ENCODE measurements at regions not wholly inside any gene's neighbourhood (a gene's known extent, or its start where the extent isn't known, plus 50 kb on each side); places are given as distances from the start of the nearest gene placed in this dataset.

- H3K4me2 ChIP-seq (ENCODE audit: insufficient read depth in 1 of 2, low read depth in 2 of 2, low read length in 2 of 2) = no peak overlapping the region
- no peak for FAIRE-seq
These were observed 230.9 kb upstream of the SESN3 start for GRCh38 chr11:95461858-95462257.

More at GRCh38 chr11:95461858-95462257, 230.9 kb upstream of the SESN3 start:
- Histone ChIP-seq H4K91ac (replicated peaks; ENCODE audit: insufficient read length, low read length) (no peak overlapping the region), H2BK5ac (ENCODE audit: low read depth, low read length) (no peak overlapping the region), H2AFZ (ENCODE audit: low read length) (no peak overlapping the region), H2BK20ac (ENCODE audit: low read length) (no peak overlapping the region), H3K4me1 (replicated peaks in 1 of 4; ENCODE audit: control insufficient read depth in 3 of 4, insufficient read depth in 4 of 4, low read length in 3 of 4) (no peaks in the 10 kb centered on the region), H3K4me3 (ENCODE audit: extremely low read depth in 1 of 4, insufficient read depth in 2 of 4, low read depth in 3 of 4, low read length in 4 of 4) (no peak overlapping the region), H2BK120ac (replicated peaks; ENCODE audit: low read depth, low read length) (no peak overlapping the region), H3K9me3 (ENCODE audit: insufficient read depth in 2 of 2, low read depth in 1 of 2, low read length in 1 of 2) (no peaks in the 10 kb centered on the region), H2BK12ac (ENCODE audit: low read depth, low read length) (no peak overlapping the region), H3K9ac (replicated peaks in 1 of 4; ENCODE audit: extremely low read depth in 1 of 4, low read depth in 3 of 4, low read length in 3 of 4) (no peak overlapping the region), H3K79me2 (ENCODE audit: control insufficient read depth in 1 of 2, insufficient read depth in 2 of 2, low read length in 2 of 2) (no peaks in the 10 kb centered on the region), H3K79me1 (ENCODE audit: low read depth, low read length) (no peaks in the 10 kb centered on the region), H4K5ac (ENCODE audit: insufficient read length, low read depth, low read length) (no peak overlapping the region), H3K14ac (ENCODE audit: insufficient read length) (no peak overlapping the region), H3K36me3 (ENCODE audit: control insufficient read depth in 2 of 4, insufficient read depth in 4 of 4, low read length in 3 of 4) (no peaks in the 10 kb centered on the region; a peak in 1 of 8 replicates), H4K20me1 (replicated peaks in 1 of 2; ENCODE audit: control insufficient read depth in 1 of 2, insufficient read depth in 2 of 2, low read length in 2 of 2) (no peaks in the 10 kb centered on the region), H3K4ac (replicated peaks; ENCODE audit: insufficient read length, low read depth, low read length) (no peak overlapping the region), H3K56ac (replicated peaks; ENCODE audit: insufficient read length, low read depth, low read length) (no peak overlapping the region), H4K8ac (ENCODE audit: extremely low read depth, insufficient read depth, low read length) (no peak overlapping the region), H3K27me3 (replicated peaks in 1 of 4; ENCODE audit: control insufficient read depth in 3 of 4, extremely low read depth in 1 of 4, insufficient read depth in 3 of 4, low read length in 3 of 4) (no peaks in the 10 kb centered on the region), H3K23ac (ENCODE audit: insufficient read length) (no peak overlapping the region), H2BK15ac (ENCODE audit: low read length) (no peak overlapping the region), H2AK5ac (ENCODE audit: low read depth, low read length) (no peak overlapping the region), H3K27ac (ENCODE audit: low read depth, low read length) (no peak overlapping the region), H3K23me2 (ENCODE audit: low read depth, low read length) (no peaks in the 10 kb centered on the region; the same call in 1 of the 2 replicates), H3K18ac (ENCODE audit: extremely low read depth, low read length) (no peak overlapping the region)
- TF ChIP-seq USF2 (IDR thresholded peaks at IDR 0.05; ENCODE audit: low read length) (no peak), EZH2 (IDR thresholded peaks at IDR 0.05; ENCODE audit: low read depth, low read length, severe bottlenecking) (no peak), CBX5 (IDR thresholded peaks at IDR 0.05; ENCODE audit: low read depth, low read length) (no peak), TCF12 (IDR thresholded peaks at IDR 0.05; ENCODE audit: low read depth, low read length) (no peak), HDAC2 (IDR thresholded peaks at IDR 0.05; ENCODE audit: borderline replicate concordance in 1 of 2, low read depth in 2 of 2, low read length in 2 of 2) (no peak), CEBPB (IDR thresholded peaks at IDR 0.05; ENCODE audit: low read depth, low read length) (no peak), JUND (IDR thresholded peaks at IDR 0.05; ENCODE audit: low read length) (no peak), SUZ12 (IDR thresholded peaks at IDR 0.05; ENCODE audit: low read length) (no peak), SAP30 (IDR thresholded peaks at IDR 0.05; ENCODE audit: insufficient read depth, insufficient replicate concordance, low read length) (no peak), EGR1 (IDR thresholded peaks at IDR 0.05; ENCODE audit: borderline replicate concordance, low read depth, low read length) (no peak), PHF8 (conservative IDR thresholded peaks at IDR 0.05; ENCODE audit: low read depth, low read length) (no peak), ATF3 (IDR thresholded peaks at IDR 0.05; ENCODE audit: insufficient read depth, low read depth, low read length) (no peak)
- DNase-seq (ENCODE audit: low read depth in 1 of 2, low spot score in 2 of 2) = no peak
- ChIA-PET CTCF (ENCODE audit: partially characterized antibody) (interaction anchor here (0.6 kb wide), 1 partner anchor 136 kb away, joined by 3 read pairs; no protein-coding TSS in a partner anchor), POLR2A (ENCODE audit: partially characterized antibody) (no interaction called here)
